HepG2 (cell line): ENCODE measurements at regions not wholly inside any gene's neighbourhood (a gene's known extent, or its start where the extent isn't known, plus 50 kb on each side); places are given as distances from the start of the nearest gene placed in this dataset.

ENCODE experiments used
- ATAC-seq: fragments of 200-7000 bp; cut with Tn5 transposase; 3 replicates; pipeline ENCODE4 v1.9.1; 2020; ENCODE audit warnings: mild to moderate bottlenecking, moderate library complexity
- BruUV-seq: library from RNA; stranded (reverse); fragments of 400-500 nt; replicated peaks from 2 replicates; lab custom pipeline; 2021; lab: Mats Ljungman, UMichigan
- CTCF ChIA-PET: fragments of 300-600 bp; formaldehyde crosslinking; extraction: SDS; loops from one replicate; lab custom pipeline; 2021; ENCODE audit warnings: low total read pairs, inconsistent platforms, low intra/inter-chr PET ratio; lab: Yijun Ruan, JAX
- POLR2A ChIA-PET: fragments of 350-600 bp; sonication (Branson Sonifier 250); formaldehyde crosslinking; loops from one replicate; lab custom pipeline; 2020; ENCODE audit warnings: antibody characterized with exemption, inconsistent platforms; lab: Yijun Ruan, JAX
- DNase-seq: peaks from one replicate; pipeline ENCODE4 v3.0.0-alpha.2; 2015; ENCODE audit warnings: low spot score
- FAIRE-seq: peaks from 3 replicates; lab custom pipeline; 2011; peaks lifted over from hg19 to GRCh38; lab: Jason Lieb, UNC
- H2AFZ ChIP-seq: one replicate; pipeline ENCODE4 v1.6.1; 2011; ENCODE audit warnings: low read length, inconsistent platforms
- H3K27ac ChIP-seq: fragments of 300-600 bp; 3 replicates; pipeline ENCODE4 v1.8.0; 2011; ENCODE audit warnings: mixed run types, mild to moderate bottlenecking, mixed read lengths, low read length, inconsistent platforms; ENCODE audit not compliant: insufficient read depth; ENCODE audit errors: extremely low read length
- H3K27me3 ChIP-seq, 2 experiments: fragments of 200-600 bp in 1 of 2; 2 replicates in 1 of 2; 3 replicates in 1 of 2; pipeline versions ENCODE4 v1.6.0 to v1.8.0; 2011; ENCODE audit warnings: low read length in 2 of 2, mild to moderate bottlenecking in 2 of 2, moderate library complexity in 2 of 2, inconsistent platforms in 1 of 2; ENCODE audit not compliant: insufficient read depth in 2 of 2, control insufficient read depth in 1 of 2
- H3K36me3 ChIP-seq, 2 experiments: fragments of 200-600 bp in 1 of 2; replicated peaks in 1 of 2; 2 replicates in 1 of 2; 3 replicates in 1 of 2; pipeline versions ENCODE4 v1.5.1 to v1.8.0; 2011; ENCODE audit warnings: low read length in 2 of 2, inconsistent platforms in 1 of 2; ENCODE audit not compliant: insufficient read depth in 2 of 2, control insufficient read depth in 1 of 2
- H3K4me1 ChIP-seq: 2 replicates; pipeline ENCODE4 v1.5.1; 2012; ENCODE audit warnings: low read length, inconsistent platforms; ENCODE audit not compliant: insufficient read depth
- H3K4me2 ChIP-seq: 2 replicates; pipeline ENCODE4 v1.6.0; 2011; ENCODE audit warnings: low read depth, low read length, inconsistent platforms
- H3K4me3 ChIP-seq, 3 experiments: fragments of 200-600 bp in 1 of 3; sonication (generic), shearing (Covaris generic) in 1 of 3; replicated peaks in 1 of 3; 2 replicates each; pipeline ENCODE4 v1.5.1; 2011 to 2016; ENCODE audit warnings: low read length in 3 of 3, inconsistent platforms in 2 of 3, low read depth in 2 of 3, mild to moderate bottlenecking in 2 of 3, control low read depth in 1 of 3, mixed read lengths in 1 of 3; ENCODE audit not compliant: insufficient read depth in 1 of 3
- H3K79me2 ChIP-seq: one replicate; pipeline ENCODE4 v1.6.1; 2011; ENCODE audit warnings: low read length, inconsistent platforms; ENCODE audit not compliant: insufficient read depth
- H3K9ac ChIP-seq: 2 replicates; pipeline ENCODE4 v1.6.0; 2011; ENCODE audit warnings: mild to moderate bottlenecking, low read depth, low read length, inconsistent platforms; ENCODE audit not compliant: insufficient read depth
- H3K9me3 ChIP-seq: 2 replicates; pipeline ENCODE4 v1.5.1; 2012; ENCODE audit warnings: mild to moderate bottlenecking, low read length
- H4K20me1 ChIP-seq: 2 replicates; pipeline ENCODE4 v1.6.0; 2011; ENCODE audit warnings: inconsistent platforms, mild to moderate bottlenecking, low read length, moderate library complexity; ENCODE audit not compliant: insufficient read depth
- HES4 ChIP-seq: sonication (generic); formaldehyde crosslinking; IDR thresholded peaks from 2 replicates; pipeline ENCODE4 v1.9.0; 2021; ENCODE audit warnings: mild to moderate bottlenecking, missing genetic modification reagents, borderline replicate concordance
- ISL2 ChIP-seq: sonication (generic); formaldehyde crosslinking; IDR thresholded peaks from 2 replicates; pipeline ENCODE4 v1.5.0; 2020; ENCODE audit warnings: missing genetic modification reagents
- JUND ChIP-seq: sonication (generic); formaldehyde crosslinking; IDR thresholded peaks from 2 replicates; pipeline ENCODE4 v1.8.0; 2022; ENCODE audit warnings: mild to moderate bottlenecking, missing genetic modification reagents
- TCF7 ChIP-seq: sonication (generic); IDR thresholded peaks from 2 replicates; pipeline ENCODE4 v1.6.1; 2016; ENCODE audit warnings: antibody characterized with exemption, low read depth
- TOE1 ChIP-seq: sonication (generic); formaldehyde crosslinking; IDR thresholded peaks from 2 replicates; pipeline ENCODE4 v1.4.0; 2020; ENCODE audit warnings: mild to moderate bottlenecking, missing genetic modification reagents
- ZNF253 ChIP-seq: sonication (generic); formaldehyde crosslinking; IDR thresholded peaks from 2 replicates; pipeline ENCODE4 v1.8.0; 2022; ENCODE audit warnings: mild to moderate bottlenecking, missing genetic modification reagents, borderline replicate concordance
- ZNF431 ChIP-seq: sonication (generic); formaldehyde crosslinking; IDR thresholded peaks from 2 replicates; pipeline ENCODE4 v1.9.0; 2022; ENCODE audit warnings: missing genetic modification reagents, low read depth, mild to moderate bottlenecking, borderline replicate concordance
- ZNF607 ChIP-seq: sonication (generic); formaldehyde crosslinking; IDR thresholded peaks from 2 replicates; pipeline ENCODE4 v1.5.1; 2020; ENCODE audit warnings: missing genetic modification reagents, mild to moderate bottlenecking, borderline replicate concordance
- ZSCAN21 ChIP-seq: sonication (generic); formaldehyde crosslinking; IDR thresholded peaks from 2 replicates; pipeline ENCODE4 v1.8.0; 2022; ENCODE audit warnings: mild to moderate bottlenecking, missing genetic modification reagents, moderate library complexity, borderline replicate concordance
- WGBS: methylation state at CpG from one replicate; pipeline ENCODE4 v1.1.6; 2017; ENCODE audit warnings: low lambda C conversion rate; 5-methylcytosine and 5-hydroxymethylcytosine counted together
- in situ Hi-C: cut with HindIII; loops from 2 replicates; pipeline ENCODE4 v1.10.0; 2017; ENCODE audit warnings: low pct_unique_long_range_greater_than_20kb; ENCODE audit not compliant: extremely low pct_ligation_motif_present
- intact Hi-C: fragments of 100-400 bp; cut with micrococcal nuclease; formaldehyde crosslinking; loops from one replicate; pipeline ENCODE4 v1.10.0; 2022; ENCODE audit not compliant: unreplicated experiment
- TF ChIP-seq, protein P1 (sequence below): IDR thresholded peaks from 2 replicates; pipeline ENCODE4 v1.6.1; 2018; ENCODE audit warnings: missing genetic modification reagents, mild to moderate bottlenecking, missing compliant biosample characterization
- TF ChIP-seq, protein P2 (sequence below): sonication (generic); formaldehyde crosslinking; IDR thresholded peaks from 2 replicates; pipeline ENCODE4 v1.8.1; 2022; ENCODE audit warnings: mild to moderate bottlenecking, missing genetic modification reagents
- TF ChIP-seq, protein P3 (sequence below): sonication (generic); formaldehyde crosslinking; IDR thresholded peaks from 2 replicates; pipeline ENCODE4 v1.4.0; 2020; ENCODE audit warnings: missing genetic modification reagents, borderline replicate concordance
- TF ChIP-seq, protein P4 (sequence below): sonication (generic); formaldehyde crosslinking; IDR thresholded peaks from 2 replicates; pipeline ENCODE4 v1.5.1; 2020; ENCODE audit warnings: mild to moderate bottlenecking, missing genetic modification reagents

DNA sequence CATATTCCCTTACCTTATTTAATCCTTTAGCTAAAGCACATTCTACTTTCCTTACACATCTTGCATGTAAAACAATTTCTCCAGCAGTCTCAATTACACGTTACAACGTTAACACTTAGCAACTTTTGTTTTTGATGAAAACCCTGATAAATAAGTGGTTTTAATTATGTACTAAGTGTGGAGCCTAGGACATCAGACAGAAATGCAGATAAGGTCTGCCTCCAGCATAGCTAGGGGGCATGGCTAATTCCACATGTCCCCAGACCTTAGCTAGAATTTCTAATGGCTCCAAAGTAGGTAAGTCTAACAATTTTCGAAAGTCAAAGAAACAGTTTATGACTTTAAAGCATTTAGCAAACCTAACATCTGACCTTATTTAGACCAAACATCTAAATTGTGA lies 77.4 kb upstream of the TERB2 start (continued):
- TF ChIP-seq TOE1 (CRISPR knock-in tag) (no peak), TCF7 (no peak), JUND (CRISPR knock-in tag) (no peak)

DNA sequence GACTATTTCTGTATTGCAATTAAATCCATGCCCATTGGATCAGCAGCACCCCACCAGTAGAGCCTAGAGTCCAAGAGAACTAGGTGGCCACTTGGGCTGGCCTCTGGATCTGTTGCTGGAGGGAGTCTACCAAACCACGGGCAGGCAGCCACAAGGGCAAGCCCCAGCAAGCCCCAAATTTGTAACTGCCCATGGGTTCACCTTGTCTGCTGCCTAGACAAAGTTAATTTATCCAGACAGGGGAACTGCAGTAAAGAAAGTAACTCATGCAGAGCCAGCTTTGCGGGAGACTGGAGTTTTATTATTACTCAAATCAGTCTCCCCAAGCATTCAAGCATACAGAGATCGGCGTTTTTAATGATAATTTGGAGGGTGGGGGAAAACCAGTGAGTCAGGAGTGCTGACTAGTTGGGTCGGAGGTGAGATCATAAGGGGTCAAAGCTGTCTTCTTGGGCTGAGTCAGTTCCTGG lies 74.0 kb upstream of the TERB2 start:
- H4K20me1 ChIP-seq = no peaks in the 10 kb centered on the region
- no peak overlapping the region for H3K9ac ChIP-seq
- H3K4me2 ChIP-seq = no peak overlapping the region
- no peak overlapping the region for H3K27ac ChIP-seq
- 23% methylated on average over 5 of the region's 5 CpGs for WGBS
- POLR2A ChIA-PET = no interaction called here
- peaks cover 13% of the 10 kb centered on the region; the same call in 1 of the 2 replicates for H3K9me3 ChIP-seq
- FAIRE-seq = no peak
- intact Hi-C loops = no loop called here
- H3K27me3 ChIP-seq = no peaks in the 10 kb centered on the region
- no peaks in the 10 kb centered on the region for H3K79me2 ChIP-seq
- H2AFZ ChIP-seq = no peak overlapping the region
- TF ChIP-seq ZNF607 = no peak
- no peak for TF ChIP-seq ZNF253 (CRISPR knock-in tag)
- no peak for TF ChIP-seq HES4 (CRISPR knock-in tag)
- TF ChIP-seq ZNF431 (CRISPR knock-in tag) = no peak
- TF ChIP-seq, protein P1, sequence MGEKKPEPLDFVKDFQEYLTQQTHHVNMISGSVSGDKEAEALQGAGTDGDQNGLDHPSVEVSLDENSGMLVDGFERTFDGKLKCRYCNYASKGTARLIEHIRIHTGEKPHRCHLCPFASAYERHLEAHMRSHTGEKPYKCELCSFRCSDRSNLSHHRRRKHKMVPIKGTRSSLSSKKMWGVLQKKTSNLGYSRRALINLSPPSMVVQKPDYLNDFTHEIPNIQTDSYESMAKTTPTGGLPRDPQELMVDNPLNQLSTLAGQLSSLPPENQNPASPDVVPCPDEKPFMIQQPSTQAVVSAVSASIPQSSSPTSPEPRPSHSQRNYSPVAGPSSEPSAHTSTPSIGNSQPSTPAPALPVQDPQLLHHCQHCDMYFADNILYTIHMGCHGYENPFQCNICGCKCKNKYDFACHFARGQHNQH = no peak
- TF ChIP-seq, protein P2, sequence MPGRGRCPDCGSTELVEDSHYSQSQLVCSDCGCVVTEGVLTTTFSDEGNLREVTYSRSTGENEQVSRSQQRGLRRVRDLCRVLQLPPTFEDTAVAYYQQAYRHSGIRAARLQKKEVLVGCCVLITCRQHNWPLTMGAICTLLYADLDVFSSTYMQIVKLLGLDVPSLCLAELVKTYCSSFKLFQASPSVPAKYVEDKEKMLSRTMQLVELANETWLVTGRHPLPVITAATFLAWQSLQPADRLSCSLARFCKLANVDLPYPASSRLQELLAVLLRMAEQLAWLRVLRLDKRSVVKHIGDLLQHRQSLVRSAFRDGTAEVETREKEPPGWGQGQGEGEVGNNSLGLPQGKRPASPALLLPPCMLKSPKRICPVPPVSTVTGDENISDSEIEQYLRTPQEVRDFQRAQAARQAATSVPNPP (CRISPR knock-in tag) = no peak
- no peak for TF ChIP-seq ISL2 (CRISPR knock-in tag)
- no peak for TF ChIP-seq ZSCAN21 (CRISPR knock-in tag)
- TF ChIP-seq, protein P3, sequence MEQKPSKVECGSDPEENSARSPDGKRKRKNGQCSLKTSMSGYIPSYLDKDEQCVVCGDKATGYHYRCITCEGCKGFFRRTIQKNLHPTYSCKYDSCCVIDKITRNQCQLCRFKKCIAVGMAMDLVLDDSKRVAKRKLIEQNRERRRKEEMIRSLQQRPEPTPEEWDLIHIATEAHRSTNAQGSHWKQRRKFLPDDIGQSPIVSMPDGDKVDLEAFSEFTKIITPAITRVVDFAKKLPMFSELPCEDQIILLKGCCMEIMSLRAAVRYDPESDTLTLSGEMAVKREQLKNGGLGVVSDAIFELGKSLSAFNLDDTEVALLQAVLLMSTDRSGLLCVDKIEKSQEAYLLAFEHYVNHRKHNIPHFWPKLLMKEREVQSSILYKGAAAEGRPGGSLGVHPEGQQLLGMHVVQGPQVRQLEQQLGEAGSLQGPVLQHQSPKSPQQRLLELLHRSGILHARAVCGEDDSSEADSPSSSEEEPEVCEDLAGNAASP = no peak
- TF ChIP-seq, protein P4, sequence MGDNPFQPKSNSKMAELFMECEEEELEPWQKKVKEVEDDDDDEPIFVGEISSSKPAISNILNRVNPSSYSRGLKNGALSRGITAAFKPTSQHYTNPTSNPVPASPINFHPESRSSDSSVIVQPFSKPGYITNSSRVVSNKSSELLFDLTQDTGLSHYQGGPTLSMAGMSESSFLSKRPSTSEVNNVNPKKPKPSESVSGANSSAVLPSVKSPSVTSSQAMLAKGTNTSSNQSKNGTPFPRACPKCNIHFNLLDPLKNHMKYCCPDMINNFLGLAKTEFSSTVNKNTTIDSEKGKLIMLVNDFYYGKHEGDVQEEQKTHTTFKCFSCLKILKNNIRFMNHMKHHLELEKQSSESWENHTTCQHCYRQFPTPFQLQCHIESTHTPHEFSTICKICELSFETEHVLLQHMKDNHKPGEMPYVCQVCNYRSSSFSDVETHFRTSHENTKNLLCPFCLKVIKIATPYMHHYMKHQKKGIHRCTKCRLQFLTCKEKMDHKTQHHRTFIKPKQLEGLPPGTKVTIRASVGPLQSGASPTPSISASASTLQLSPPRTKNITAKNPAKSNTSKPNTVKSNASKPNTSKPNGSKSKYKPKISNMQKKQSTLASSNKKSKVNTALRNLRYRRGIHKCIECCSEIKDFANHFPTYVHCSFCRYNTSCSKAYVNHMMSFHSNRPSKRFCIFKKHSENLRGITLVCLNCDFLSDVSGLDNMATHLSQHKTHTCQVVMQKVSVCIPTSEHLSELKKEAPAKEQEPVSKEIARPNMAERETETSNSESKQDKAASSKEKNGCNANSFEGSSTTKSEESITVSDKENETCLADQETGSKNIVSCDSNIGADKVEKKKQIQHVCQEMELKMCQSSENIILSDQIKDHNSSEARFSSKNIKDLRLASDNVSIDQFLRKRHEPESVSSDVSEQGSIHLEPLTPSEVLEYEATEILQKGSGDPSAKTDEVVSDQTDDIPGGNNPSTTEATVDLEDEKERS (CRISPR knock-in tag) = no peak
- TF ChIP-seq, all 625 proteins: peak for 0
- in situ Hi-C loops = no loop called here
- Histone ChIP-seq H3K4me1 (peaks cover 19% of the 10 kb centered on the region), H3K36me3 (no peaks in the 10 kb centered on the region), H3K4me3 (no peak overlapping the region)
- BruUV-seq = no TSS peak
- ATAC-seq = no peak
- CTCF ChIA-PET = no interaction called here
- DNase-seq = no peak
